SIG-M5 (cell line): ENCODE measurements at regions not wholly inside any gene's neighbourhood (a gene's known extent, or its start where the extent isn't known, plus 50 kb on each side); places are given as distances from the start of the nearest gene placed in this dataset.

ENCODE experiments used
- DNase-seq: peaks from one replicate; lab custom pipeline; 2025; lab: John Stamatoyannopoulos, UW

GRCh38 chr7:46011059-46011458 lies 90.0 kb upstream of the IGFBP3 start:
- DNase-seq = no peak

DNA sequence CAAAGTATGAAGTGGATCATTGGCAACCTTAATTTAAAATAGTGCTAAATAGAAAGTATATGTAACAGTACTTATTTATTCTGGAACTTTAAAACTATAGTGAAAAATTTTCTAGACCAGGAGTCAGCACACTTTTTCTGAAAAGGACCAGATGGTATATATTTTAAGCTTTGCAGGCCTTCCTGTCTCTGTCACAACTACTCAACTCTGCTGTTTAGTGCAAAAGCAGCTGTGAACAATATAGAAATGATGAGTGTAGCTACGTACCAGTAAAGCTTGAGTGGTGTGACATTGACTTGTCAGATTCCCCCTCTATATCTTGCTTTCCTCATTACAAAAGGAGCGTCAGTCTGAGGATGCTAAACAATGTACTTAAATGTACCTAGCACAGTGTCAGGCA lies 88.1 kb upstream of the IGFBP3 start:
- DNase-seq = no peak

DNA sequence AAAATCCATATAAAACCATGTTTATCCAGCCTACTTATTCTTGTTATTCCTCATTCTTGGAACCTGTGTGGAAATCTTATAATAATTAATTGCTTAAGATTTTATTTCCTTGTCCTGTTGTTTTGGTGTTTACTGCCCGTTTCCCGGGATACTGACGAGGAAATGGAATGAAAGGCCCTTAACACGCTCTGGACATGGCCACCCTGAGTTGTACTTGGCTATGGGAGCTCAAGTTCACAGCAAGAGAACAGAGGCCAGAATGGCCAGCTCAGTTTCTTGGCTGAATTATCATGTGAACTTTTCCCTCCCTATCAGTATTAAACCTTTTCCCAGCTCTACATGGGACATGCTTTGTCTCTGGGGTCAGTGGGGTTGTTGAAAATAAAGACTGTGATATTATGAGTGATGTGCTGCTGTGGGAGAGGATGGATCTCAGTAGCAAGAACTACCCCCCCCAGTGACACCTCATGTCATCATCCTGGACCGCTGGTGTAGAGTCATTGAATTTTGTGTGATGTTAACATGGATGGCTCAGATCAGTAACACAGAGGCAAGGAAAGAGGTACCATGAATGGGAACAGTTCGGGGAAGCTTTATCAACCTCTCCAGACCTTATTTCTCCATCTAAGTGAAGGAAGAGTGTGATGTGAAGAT lies 87.0 kb upstream of the IGFBP3 start:
- no peak for DNase-seq

DNA sequence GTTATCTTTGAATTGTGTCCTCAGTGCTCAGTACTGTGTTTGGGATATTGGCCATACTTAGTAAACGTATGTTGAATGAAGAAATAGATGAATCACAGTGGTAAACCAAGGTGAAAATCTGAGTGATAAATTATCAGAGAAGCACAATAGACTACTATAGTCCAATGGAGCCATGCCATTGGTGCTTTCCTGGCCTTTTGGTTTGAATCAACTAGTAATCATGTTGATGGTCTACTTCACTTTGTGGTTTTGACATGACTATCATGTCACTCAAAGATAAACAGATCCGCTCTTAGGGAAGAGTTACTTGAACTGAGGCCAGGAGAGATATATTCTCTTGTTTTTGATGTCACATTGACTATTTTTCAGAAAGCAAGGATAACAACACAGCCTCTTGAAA lies 86.1 kb upstream of the IGFBP3 start:
- no peak for DNase-seq

GRCh38 chr7:46006723-46007122 lies 85.7 kb upstream of the IGFBP3 start:
- DNase-seq = no peak

DNA sequence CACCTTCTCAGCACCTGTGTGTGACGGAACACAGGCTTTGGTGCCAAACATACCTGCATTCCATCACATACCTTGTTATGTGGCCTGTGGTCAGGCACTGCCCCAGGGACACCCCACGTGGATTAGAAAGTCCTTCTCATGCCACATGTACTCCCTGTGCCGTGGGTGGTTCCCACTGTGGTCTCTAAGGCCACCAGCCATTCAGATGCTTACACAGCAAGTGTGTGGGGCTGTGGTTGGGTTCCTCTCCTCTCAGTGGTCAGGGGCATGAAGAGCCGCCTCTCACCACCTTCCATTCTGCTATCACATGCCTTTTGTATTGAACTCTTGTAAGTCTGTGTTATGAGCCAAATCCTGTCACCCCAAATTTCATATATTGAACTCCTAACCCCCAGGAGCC lies 85.1 kb upstream of the IGFBP3 start:
- DNase-seq = no peak

- DNase-seq = no peak
Measured at GRCh38 chr7:46004965-46005364, 83.9 kb upstream of the IGFBP3 start.

- no peak for DNase-seq
Measured at GRCh38 chr7:46003896-46004875, 83.1 kb upstream of the IGFBP3 start.

DNA sequence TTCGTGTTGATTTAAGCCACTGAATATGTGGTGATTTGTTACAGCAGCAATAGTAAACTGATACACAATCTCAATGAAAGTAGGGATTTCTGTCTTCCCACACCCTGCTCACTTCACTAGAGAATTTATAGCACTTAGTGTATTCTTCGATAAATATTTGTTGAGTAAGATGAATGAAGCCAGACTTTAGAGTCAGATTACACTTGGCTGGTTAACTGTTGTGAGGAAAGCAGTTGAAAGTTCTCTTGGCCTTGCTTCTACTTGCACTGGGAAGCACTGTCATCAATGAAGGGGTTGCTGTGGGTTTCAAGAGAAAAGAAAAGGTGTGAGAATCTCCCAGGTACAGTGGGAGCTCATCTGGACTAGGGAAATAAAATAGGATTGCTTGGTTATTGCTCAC lies 82.1 kb upstream of the IGFBP3 start:
- no peak for DNase-seq

DNA sequence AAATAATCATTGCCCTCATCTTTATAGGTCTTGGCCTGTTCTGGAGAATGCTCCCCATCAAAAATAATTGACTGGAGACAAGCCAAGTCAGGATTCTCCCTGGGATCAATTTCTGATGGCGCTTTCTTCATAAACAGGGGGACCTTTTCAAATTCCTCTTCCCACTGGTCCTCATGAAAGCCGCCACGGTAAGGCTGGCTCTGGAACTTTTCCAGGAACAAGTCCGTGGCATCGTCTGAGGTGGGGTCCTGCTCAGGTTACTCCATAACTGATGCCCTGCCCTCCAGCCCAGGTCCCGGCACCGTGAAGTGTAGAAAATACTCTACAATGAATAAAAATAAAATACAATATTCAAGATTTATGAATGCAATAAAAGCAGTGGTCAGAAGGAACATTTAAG lies 79.4 kb upstream of the IGFBP3 start:
- no peak for DNase-seq

- DNase-seq = no peak
Measured at GRCh38 chr7:45999541-45999940, 78.5 kb upstream of the IGFBP3 start.

DNA sequence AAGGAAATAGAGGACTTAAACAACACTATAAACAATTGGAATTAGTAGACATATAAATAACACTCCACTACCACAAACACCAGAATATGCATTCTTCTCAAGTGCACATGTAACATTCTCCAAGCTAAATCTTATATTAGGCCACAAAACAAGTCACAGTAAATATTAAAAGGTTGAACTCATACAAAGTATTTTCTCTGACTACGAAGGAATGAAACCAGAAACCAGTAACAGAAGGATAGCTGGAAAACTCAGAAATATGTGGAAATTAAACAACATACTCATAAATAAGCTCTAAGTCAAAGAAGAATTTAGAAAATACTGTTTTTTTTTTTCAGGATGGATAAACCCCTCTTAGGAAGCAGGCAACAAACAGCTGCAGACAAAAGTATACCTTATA lies 77.4 kb upstream of the IGFBP3 start:
- DNase-seq = no peak

DNA sequence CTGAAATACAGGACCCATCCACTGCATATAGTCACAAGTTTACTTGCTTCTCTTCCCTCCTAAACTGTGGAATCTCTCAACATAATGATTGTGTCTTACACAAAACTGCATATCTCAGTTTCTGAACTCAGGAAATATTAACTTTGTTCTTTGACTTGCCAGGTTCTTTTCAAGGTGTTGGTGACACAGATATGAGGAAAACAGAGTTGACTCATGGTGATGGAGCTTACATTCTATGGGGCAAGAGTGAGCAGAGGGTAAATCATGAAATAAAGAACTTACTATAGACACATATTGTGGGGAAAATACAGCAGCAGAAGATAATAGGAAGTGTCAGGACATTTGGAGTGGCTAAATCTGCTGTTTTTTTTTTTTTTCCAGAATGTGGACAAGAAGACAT lies 72.5 kb upstream of the IGFBP3 start:
- no peak for DNase-seq

- no peak for DNase-seq
Measured at GRCh38 chr7:45992826-45993225, 71.8 kb upstream of the IGFBP3 start.

GRCh38 chr7:45990276-45990675 lies 69.2 kb upstream of the IGFBP3 start:
- DNase-seq = no peak

- DNase-seq = no peak
Measured at GRCh38 chr7:45988405-45989057, 67.5 kb upstream of the IGFBP3 start.

GRCh38 chr7:45987521-45988290 lies 66.6 kb upstream of the IGFBP3 start:
- DNase-seq = no peak

- no peak for DNase-seq
Measured at GRCh38 chr7:45986355-45987298, 65.6 kb upstream of the IGFBP3 start.

DNA sequence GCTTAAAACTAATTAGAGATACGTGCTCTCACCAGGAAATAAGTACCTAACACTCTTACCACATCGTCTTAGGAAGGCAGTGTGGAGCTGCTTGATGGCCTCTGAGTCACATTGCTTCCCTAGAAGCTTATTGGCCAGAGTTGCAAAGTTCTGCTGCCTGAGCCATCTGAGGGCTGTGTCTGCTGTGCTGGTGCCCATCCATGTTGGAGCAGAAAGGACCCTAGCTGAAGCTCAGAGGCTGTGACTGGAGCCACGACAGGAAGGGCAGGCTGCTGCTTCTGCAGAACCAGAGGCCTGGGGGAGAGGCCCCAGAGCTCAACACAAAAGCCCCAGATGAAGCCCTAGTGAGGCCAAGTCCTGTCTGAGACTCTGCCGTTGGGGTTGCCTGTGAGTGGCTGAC lies 64.8 kb upstream of the IGFBP3 start:
- no peak for DNase-seq

GRCh38 chr7:45984386-45985295 lies 63.6 kb upstream of the IGFBP3 start:
- no peak for DNase-seq
